Mesothelial cell of epicardium (in vitro differentiated cells): ENCODE measurements at regions not wholly inside any gene's neighbourhood (a gene's known extent, or its start where the extent isn't known, plus 50 kb on each side); places are given as distances from the start of the nearest gene placed in this dataset.

Experiments
- DNase-seq, 2 experiments: peaks; one replicate each; pipeline ENCODE4 v3.0.0; 2021; ENCODE audit warnings: low spot score in 2 of 2; ENCODE audit not compliant: unreplicated experiment in 2 of 2
- H3K27ac Mint-ChIP-seq: 2 replicates; pipeline ENCODE4 v1.8.0; 2021; ENCODE audit warnings: mixed read lengths
- H3K27me3 Mint-ChIP-seq: 2 replicates; pipeline ENCODE4 v1.8.0; 2021; ENCODE audit warnings: low read depth, mixed read lengths
- H3K36me3 Mint-ChIP-seq: 2 replicates; pipeline ENCODE4 v1.8.0; 2021; ENCODE audit warnings: mixed read lengths
- H3K4me1 Mint-ChIP-seq: 2 replicates; pipeline ENCODE4 v1.8.0; 2021; ENCODE audit warnings: mixed read lengths
- H3K4me3 Mint-ChIP-seq: 2 replicates; pipeline ENCODE4 v1.8.0; 2021; ENCODE audit warnings: mild to moderate bottlenecking, moderate library complexity, mixed read lengths
- H3K9me3 Mint-ChIP-seq: 2 replicates; pipeline ENCODE4 v1.8.0; 2021; ENCODE audit warnings: mixed read lengths
- TF ChIP-seq, protein P1 (sequence below): fragments of 200-600 bp; sonication (generic); IDR thresholded peaks from one replicate; pipeline ENCODE4 v1.5.0; 2021; ENCODE audit warnings: antibody characterized with exemption; ENCODE audit not compliant: unreplicated experiment

GRCh38 chr12:40622246-40622838, 69.9 kb upstream of the CNTN1 start:
- H3K27ac Mint-ChIP-seq: no peak overlapping the region
- H3K4me1 Mint-ChIP-seq: peaks cover 13% of the 10 kb centered on the region
- peaks cover 4% of the 10 kb centered on the region for H3K9me3 Mint-ChIP-seq
- DNase-seq: peak in 1 of 2 experiments; percentile 64
- no peaks in the 10 kb centered on the region for H3K36me3 Mint-ChIP-seq
- TF ChIP-seq, protein P1, sequence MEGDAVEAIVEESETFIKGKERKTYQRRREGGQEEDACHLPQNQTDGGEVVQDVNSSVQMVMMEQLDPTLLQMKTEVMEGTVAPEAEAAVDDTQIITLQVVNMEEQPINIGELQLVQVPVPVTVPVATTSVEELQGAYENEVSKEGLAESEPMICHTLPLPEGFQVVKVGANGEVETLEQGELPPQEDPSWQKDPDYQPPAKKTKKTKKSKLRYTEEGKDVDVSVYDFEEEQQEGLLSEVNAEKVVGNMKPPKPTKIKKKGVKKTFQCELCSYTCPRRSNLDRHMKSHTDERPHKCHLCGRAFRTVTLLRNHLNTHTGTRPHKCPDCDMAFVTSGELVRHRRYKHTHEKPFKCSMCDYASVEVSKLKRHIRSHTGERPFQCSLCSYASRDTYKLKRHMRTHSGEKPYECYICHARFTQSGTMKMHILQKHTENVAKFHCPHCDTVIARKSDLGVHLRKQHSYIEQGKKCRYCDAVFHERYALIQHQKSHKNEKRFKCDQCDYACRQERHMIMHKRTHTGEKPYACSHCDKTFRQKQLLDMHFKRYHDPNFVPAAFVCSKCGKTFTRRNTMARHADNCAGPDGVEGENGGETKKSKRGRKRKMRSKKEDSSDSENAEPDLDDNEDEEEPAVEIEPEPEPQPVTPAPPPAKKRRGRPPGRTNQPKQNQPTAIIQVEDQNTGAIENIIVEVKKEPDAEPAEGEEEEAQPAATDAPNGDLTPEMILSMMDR: peak; percentile 84
- no peak overlapping the region for H3K4me3 Mint-ChIP-seq
- H3K27me3 Mint-ChIP-seq: no peaks in the 10 kb centered on the region

GRCh38 chr12:40632171-40632570, 60.1 kb upstream of the CNTN1 start:
- no peaks in the 10 kb centered on the region for H3K36me3 Mint-ChIP-seq
- TF ChIP-seq, protein P1: no peak
- peaks cover 4% of the 10 kb centered on the region for H3K9me3 Mint-ChIP-seq
- H3K27me3 Mint-ChIP-seq: no peaks in the 10 kb centered on the region
- H3K4me3 Mint-ChIP-seq: no peak overlapping the region
- DNase-seq: no peak
- H3K27ac Mint-ChIP-seq: no peak overlapping the region
- H3K4me1 Mint-ChIP-seq: peaks cover 22% of the 10 kb centered on the region

DNA sequence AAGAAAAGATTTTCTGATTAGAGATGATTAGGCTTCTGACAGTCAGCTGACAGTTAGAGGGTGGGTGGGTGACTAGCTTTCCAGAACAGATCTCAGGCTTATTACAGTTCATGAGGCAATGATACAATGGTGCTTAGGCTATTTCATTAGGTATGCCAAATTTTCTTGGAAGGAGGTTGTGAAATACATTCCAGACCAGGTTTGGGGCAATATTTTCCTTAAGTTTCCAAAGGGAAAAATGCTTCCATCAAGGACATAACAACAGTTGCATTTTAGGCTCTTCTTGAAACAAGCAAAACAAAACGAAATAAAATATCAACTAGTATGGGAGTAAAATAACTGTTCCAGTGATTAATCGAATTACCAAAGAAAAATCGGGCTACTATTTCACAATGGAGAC, 59.3 kb upstream of the CNTN1 start:
- H3K27me3 Mint-ChIP-seq: no peaks in the 10 kb centered on the region
- H3K4me1 Mint-ChIP-seq: peaks cover 22% of the 10 kb centered on the region
- no peak overlapping the region for H3K27ac Mint-ChIP-seq
- TF ChIP-seq, protein P1: no peak
- H3K4me3 Mint-ChIP-seq: no peak overlapping the region
- no peaks in the 10 kb centered on the region for H3K36me3 Mint-ChIP-seq
- DNase-seq: no peak
- H3K9me3 Mint-ChIP-seq: peaks cover 5% of the 10 kb centered on the region

DNA sequence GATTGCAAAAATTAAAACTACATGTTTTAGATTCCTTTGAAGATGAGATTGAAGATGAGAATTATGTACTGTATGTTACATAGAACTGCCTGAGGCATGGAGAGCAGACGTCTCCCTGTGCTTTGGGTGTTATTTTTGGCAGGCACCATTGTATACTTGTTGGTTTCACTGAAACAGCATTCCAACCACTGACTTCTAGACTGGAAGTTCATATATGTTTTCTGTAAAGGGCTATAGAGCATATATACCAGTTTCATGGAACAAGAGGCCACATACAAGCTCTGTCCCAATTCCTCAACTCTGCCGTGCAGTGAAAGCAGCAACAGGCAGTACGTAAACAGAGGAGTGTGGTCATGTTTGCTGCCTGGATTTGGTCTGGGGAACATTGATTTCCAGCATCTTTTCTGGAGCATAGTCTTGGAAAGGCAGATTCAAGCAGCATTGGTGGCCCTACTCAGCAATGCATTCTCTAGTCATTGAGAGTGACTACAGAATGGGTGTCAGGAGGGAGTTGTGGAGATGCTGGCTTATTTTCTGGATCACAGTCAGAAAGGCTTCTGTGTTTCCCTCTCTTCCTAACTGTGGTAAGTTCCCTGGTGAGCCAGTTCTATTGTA, 57.6 kb upstream of the CNTN1 start:
- H3K27me3 Mint-ChIP-seq: no peaks in the 10 kb centered on the region
- TF ChIP-seq, protein P1: no peak
- no peak overlapping the region for H3K4me3 Mint-ChIP-seq
- peaks cover 22% of the 10 kb centered on the region for H3K4me1 Mint-ChIP-seq
- no peaks in the 10 kb centered on the region for H3K36me3 Mint-ChIP-seq
- H3K9me3 Mint-ChIP-seq: peaks cover 10% of the 10 kb centered on the region
- DNase-seq: no peak
- H3K27ac Mint-ChIP-seq: peak overlapping the region; percentile 10

GRCh38 chr12:40635141-40635731, 57.0 kb upstream of the CNTN1 start:
- Mint-ChIP-seq H3K4me1 (peaks cover 22% of the 10 kb centered on the region), H3K36me3 (peaks cover 1% of the 10 kb centered on the region), H3K4me3 (no peak overlapping the region), H3K27me3 (no peaks in the 10 kb centered on the region), H3K9me3 (peaks cover 11% of the 10 kb centered on the region), H3K27ac (peak overlapping the region; percentile 10)
- TF ChIP-seq, protein P1: no peak
- no peak for DNase-seq
